ENCODE measurements at regions not wholly inside any gene's neighbourhood (a gene's known extent, or its start where the extent isn't known, plus 50 kb on each side); places are given as distances from the start of the nearest gene placed in this dataset.

GRCh38 chr11:96641261-96641660 is 251.4 kb downstream of the JRKL start (continued):
- TF ChIP-seq REST (IDR thresholded peaks at IDR 0.05), result no peak

GRCh38 chr11:96642583-96642982 is 252.8 kb downstream of the JRKL start:
- Histone ChIP-seq H3K4me1 (ENCODE audit: control insufficient read depth in 4 of 4, insufficient read depth in 4 of 4, low read length in 3 of 4) (no peaks in the 10 kb centered on the region), H3K36me3 (ENCODE audit: control insufficient read depth in 4 of 4, insufficient read depth in 3 of 4, low read depth in 1 of 4, low read length in 3 of 4) (no peaks in the 10 kb centered on the region), H3K9ac (ENCODE audit: low read depth in 1 of 2, low read length in 2 of 2) (no peak overlapping the region), H3K4me3 (ENCODE audit: low read depth in 1 of 3, low read length in 3 of 3) (no peak overlapping the region), H3K27ac (ENCODE audit: low read depth in 1 of 2, low read length in 2 of 2) (no peak overlapping the region), H3K9me3 (ENCODE audit: control insufficient read depth in 4 of 4, low read length in 3 of 4) (no peaks in the 10 kb centered on the region), H3K27me3 (ENCODE audit: control insufficient read depth in 4 of 4, insufficient read depth in 4 of 4, low read length in 3 of 4) (peaks cover 0 to 2% (median 0%) of the 10 kb centered on the region in 4 donors)
- no peak for TF ChIP-seq ATF3 (IDR thresholded peaks at IDR 0.05)
- no peak for TF ChIP-seq YY1 (IDR thresholded peaks at IDR 0.05)
- TF ChIP-seq GABPA (IDR thresholded peaks at IDR 0.05 in 1 of 2, conservative IDR thresholded peaks at IDR 0.05 in 1 of 2), result no peak
- TF ChIP-seq TAF1 (conservative IDR thresholded peaks at IDR 0.05), result no peak
- TF ChIP-seq HNF4A (conservative IDR thresholded peaks at IDR 0.05), result no peak
- no peak for TF ChIP-seq RAD21 (IDR thresholded peaks at IDR 0.05)
- no peak for TF ChIP-seq EGR1 (IDR thresholded peaks at IDR 0.05; ENCODE audit: low read depth in 2 of 2)
- TF ChIP-seq FOXA1 (IDR thresholded peaks at IDR 0.05), result no peak
- no peak for TF ChIP-seq SP1 (IDR thresholded peaks at IDR 0.05)
- TF ChIP-seq CTCF (IDR thresholded peaks at IDR 0.05; ENCODE audit: low read depth, low read length, missing input control), result no peak
- no peak for TF ChIP-seq JUND (IDR thresholded peaks at IDR 0.05)
- no peak for TF ChIP-seq HNF4G (IDR thresholded peaks at IDR 0.05)
- no peak for TF ChIP-seq ZBTB33 (IDR thresholded peaks at IDR 0.05)
- no peak for TF ChIP-seq REST (IDR thresholded peaks at IDR 0.05)
- DNase-seq (ENCODE audit: low spot score), result no peak
- 87% methylated on average over 1 of the region's 1 CpG for WGBS
